ENCODE measurements at regions not wholly inside any gene's neighbourhood (a gene's known extent, or its start where the extent isn't known, plus 50 kb on each side); places are given as distances from the start of the nearest gene placed in this dataset.

DNA sequence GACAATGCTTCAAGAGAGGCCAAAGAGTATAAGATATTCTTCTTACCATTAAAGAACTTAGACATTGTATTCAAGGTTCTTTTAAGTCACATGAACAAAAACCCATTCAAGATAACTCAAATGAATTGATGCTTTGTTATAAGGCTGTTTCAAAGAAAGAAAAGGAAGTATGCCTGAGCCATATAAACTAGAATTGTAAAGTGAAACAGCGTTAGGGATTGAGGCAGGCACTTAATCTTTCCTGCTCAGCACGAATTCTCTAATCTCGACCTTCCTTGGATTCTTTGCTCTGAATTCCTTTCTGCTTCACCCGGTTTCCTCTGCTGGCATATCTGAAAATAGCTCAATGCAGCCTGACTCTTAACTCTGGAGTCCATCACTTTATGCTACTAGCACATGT lies 595.4 kb downstream of the DIAPH3 start:
- no peak overlapping the region for H3K27ac Mint-ChIP-seq

More for the DNA sequence above, 595.4 kb downstream of the DIAPH3 start:
- Histone ChIP-seq H2BK15ac (ENCODE audit: low read depth, low read length) (no peak overlapping the region), H3K4ac (ENCODE audit: low read depth, low read length) (no peak overlapping the region), H2AFZ (ENCODE audit: low read length) (no peak overlapping the region), H3K56ac (ENCODE audit: insufficient read length, low read depth, low read length) (no peak overlapping the region), H3K4me1 (ENCODE audit: insufficient read depth, low read length) (no peaks in the 10 kb centered on the region), H2AK5ac (ENCODE audit: insufficient read length, low read length) (no peak overlapping the region), H3K9me3 (ENCODE audit: control insufficient read depth, low read depth, low read length) (no peaks in the 10 kb centered on the region), H4K91ac (ENCODE audit: insufficient read length, low read depth, low read length) (no peak overlapping the region), H3K4me2 (ENCODE audit: insufficient read depth, insufficient read length, low read length) (no peak overlapping the region), H2BK120ac (ENCODE audit: low read depth, low read length, poor library complexity, severe bottlenecking) (no peak overlapping the region), H3K79me1 (ENCODE audit: insufficient read depth, low read depth, low read length, poor library complexity, severe bottlenecking) (no peaks in the 10 kb centered on the region), H3K23ac (ENCODE audit: insufficient read length, low read depth, low read length) (no peak overlapping the region), H4K8ac (replicated peaks; ENCODE audit: insufficient read length, low read depth, low read length) (no peak overlapping the region), H3T11ph (ENCODE audit: low read length) (no peak overlapping the region), H3K79me2 (ENCODE audit: insufficient read depth, low read length) (no peaks in the 10 kb centered on the region), H2BK5ac (ENCODE audit: insufficient read length, low read length) (no peak overlapping the region), H4K5ac (ENCODE audit: insufficient read length, low read depth, low read length) (no peak overlapping the region), H3K18ac (ENCODE audit: insufficient read length, low read depth, low read length) (no peak overlapping the region), H3K9ac (ENCODE audit: extremely low read depth, insufficient read length, low read length) (no peak overlapping the region), H3K27me3 (ENCODE audit: insufficient read depth, low read length) (no peaks in the 10 kb centered on the region), H2BK20ac (ENCODE audit: low read depth, low read length, poor library complexity, severe bottlenecking) (no peak overlapping the region), H3K27ac (ENCODE audit: insufficient read length, low read depth, low read length) (no peak overlapping the region), H2BK12ac (ENCODE audit: insufficient read length, low read depth, low read length) (no peak overlapping the region), H3K14ac (ENCODE audit: insufficient read depth, low read length) (no peak overlapping the region), H3K23me2 (ENCODE audit: insufficient read length, low read depth, low read length, poor library complexity, severe bottlenecking) (no peaks in the 10 kb centered on the region), H4K20me1 (ENCODE audit: control insufficient read depth, insufficient read depth, insufficient read length) (no peaks in the 10 kb centered on the region)
- no CpG with 5 or more reads among the region's 4 CpGs for WGBS (ENCODE audit: extremely low coverage, insufficient read length, low lambda C conversion rate)
- TF ChIP-seq, protein P1, sequence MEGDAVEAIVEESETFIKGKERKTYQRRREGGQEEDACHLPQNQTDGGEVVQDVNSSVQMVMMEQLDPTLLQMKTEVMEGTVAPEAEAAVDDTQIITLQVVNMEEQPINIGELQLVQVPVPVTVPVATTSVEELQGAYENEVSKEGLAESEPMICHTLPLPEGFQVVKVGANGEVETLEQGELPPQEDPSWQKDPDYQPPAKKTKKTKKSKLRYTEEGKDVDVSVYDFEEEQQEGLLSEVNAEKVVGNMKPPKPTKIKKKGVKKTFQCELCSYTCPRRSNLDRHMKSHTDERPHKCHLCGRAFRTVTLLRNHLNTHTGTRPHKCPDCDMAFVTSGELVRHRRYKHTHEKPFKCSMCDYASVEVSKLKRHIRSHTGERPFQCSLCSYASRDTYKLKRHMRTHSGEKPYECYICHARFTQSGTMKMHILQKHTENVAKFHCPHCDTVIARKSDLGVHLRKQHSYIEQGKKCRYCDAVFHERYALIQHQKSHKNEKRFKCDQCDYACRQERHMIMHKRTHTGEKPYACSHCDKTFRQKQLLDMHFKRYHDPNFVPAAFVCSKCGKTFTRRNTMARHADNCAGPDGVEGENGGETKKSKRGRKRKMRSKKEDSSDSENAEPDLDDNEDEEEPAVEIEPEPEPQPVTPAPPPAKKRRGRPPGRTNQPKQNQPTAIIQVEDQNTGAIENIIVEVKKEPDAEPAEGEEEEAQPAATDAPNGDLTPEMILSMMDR (conservative IDR thresholded peaks at IDR 0.05), result no peak
- DNase-seq, result no peak
- peaks cover 1% of the 10 kb centered on the region; the same call in 1 of the 2 replicates for H3K27me3 Mint-ChIP-seq (ENCODE audit: low read depth)
- H3K36me3 Mint-ChIP-seq (ENCODE audit: insufficient read depth in 1 of 3, low read depth in 3 of 3), result peaks cover 8 to 24% (median 12%) of the 10 kb centered on the region in 3 experiments
- H3K4me1 Mint-ChIP-seq, result peaks cover 3 to 16% of the 10 kb centered on the region in 2 experiments
- no peak overlapping the region for H3K4me3 Mint-ChIP-seq
- peaks cover 13% of the 10 kb centered on the region in 2 experiments for H3K9me3 Mint-ChIP-seq
